H9 (cell line): ENCODE measurements at regions not wholly inside any gene's neighbourhood (a gene's known extent, or its start where the extent isn't known, plus 50 kb on each side); places are given as distances from the start of the nearest gene placed in this dataset.

Experiments used
- DNase-seq: peaks from one replicate; pipeline ENCODE4 v3.0.0-alpha.2; 2017
- H2AFZ ChIP-seq: one replicate; pipeline ENCODE4 v1.6.1; 2013; ENCODE audit warnings: mild to moderate bottlenecking, low read length, control low read depth, moderate library complexity
- H2AK5ac ChIP-seq: 2 replicates; pipeline ENCODE4 v1.6.1; 2013; ENCODE audit warnings: low read length, control low read depth, mixed read lengths; ENCODE audit not compliant: insufficient read length
- H2BK120ac ChIP-seq: one replicate; pipeline ENCODE4 v1.6.1; 2013; ENCODE audit warnings: low read depth, mild to moderate bottlenecking, low read length, control low read depth, inconsistent platforms; ENCODE audit not compliant: poor library complexity, severe bottlenecking
- H2BK12ac ChIP-seq: 2 replicates; pipeline ENCODE4 v1.6.1; 2013; ENCODE audit warnings: low read length, control low read depth, mixed read lengths, low read depth; ENCODE audit not compliant: insufficient read length
- H2BK15ac ChIP-seq: 2 replicates; pipeline ENCODE4 v1.6.1; 2013; ENCODE audit warnings: low read depth, low read length, control low read depth
- H2BK20ac ChIP-seq: one replicate; pipeline ENCODE4 v1.6.1; 2013; ENCODE audit warnings: low read depth, mild to moderate bottlenecking, low read length, control low read depth, inconsistent platforms; ENCODE audit not compliant: poor library complexity, severe bottlenecking
- H2BK5ac ChIP-seq: 2 replicates; pipeline ENCODE4 v1.6.1; 2013; ENCODE audit warnings: low read length, control low read depth, mixed read lengths; ENCODE audit not compliant: insufficient read length
- H3K14ac ChIP-seq: 2 replicates; pipeline ENCODE4 v1.6.1; 2013; ENCODE audit warnings: low read length, control low read depth; ENCODE audit not compliant: insufficient read depth
- H3K18ac ChIP-seq: 2 replicates; pipeline ENCODE4 v1.6.1; 2013; ENCODE audit warnings: low read depth, mild to moderate bottlenecking, mixed read lengths, low read length, control low read depth; ENCODE audit not compliant: insufficient read length
- H3K23ac ChIP-seq: 2 replicates; pipeline ENCODE4 v1.6.1; 2013; ENCODE audit warnings: low read length, control low read depth, mixed read lengths, low read depth; ENCODE audit not compliant: insufficient read length
- H3K23me2 ChIP-seq: 2 replicates; pipeline ENCODE4 v1.6.1; 2013; ENCODE audit warnings: low read depth, mild to moderate bottlenecking, mixed read lengths, low read length, control low read depth; ENCODE audit not compliant: insufficient read length, poor library complexity, severe bottlenecking
- H3K27ac ChIP-seq: 2 replicates; pipeline ENCODE4 v1.5.1; 2013; ENCODE audit warnings: low read length, control low read depth, mixed read lengths, low read depth; ENCODE audit not compliant: insufficient read length
- H3K27me3 ChIP-seq: 2 replicates; pipeline ENCODE4 v1.6.1; 2013; ENCODE audit warnings: low read length, control low read depth, inconsistent platforms; ENCODE audit not compliant: insufficient read depth
- H3K4ac ChIP-seq: 2 replicates; pipeline ENCODE4 v1.6.1; 2013; ENCODE audit warnings: low read depth, mild to moderate bottlenecking, control low read depth, inconsistent platforms, low read length, moderate library complexity
- H3K4me1 ChIP-seq: 2 replicates; pipeline ENCODE4 v1.6.1; 2013; ENCODE audit warnings: low read length, control low read depth, inconsistent platforms; ENCODE audit not compliant: insufficient read depth
- H3K4me2 ChIP-seq: 2 replicates; pipeline ENCODE4 v1.6.1; 2013; ENCODE audit warnings: low read length, control low read depth, mixed read lengths; ENCODE audit not compliant: insufficient read length, insufficient read depth
- H3K56ac ChIP-seq: 2 replicates; pipeline ENCODE4 v1.6.1; 2013; ENCODE audit warnings: low read depth, mild to moderate bottlenecking, mixed read lengths, low read length, control low read depth; ENCODE audit not compliant: insufficient read length
- H3K79me1 ChIP-seq: 2 replicates; pipeline ENCODE4 v1.6.1; 2013; ENCODE audit warnings: low read depth, mild to moderate bottlenecking, moderate library complexity, low read length, control low read depth, inconsistent platforms; ENCODE audit not compliant: insufficient read depth, poor library complexity, severe bottlenecking
- H3K79me2 ChIP-seq: 2 replicates; pipeline ENCODE4 v1.6.1; 2013; ENCODE audit warnings: low read length, control low read depth, inconsistent platforms; ENCODE audit not compliant: insufficient read depth
- H3K9ac ChIP-seq: 2 replicates; pipeline ENCODE4 v1.6.1; 2013; ENCODE audit warnings: low read length, control low read depth, mixed read lengths; ENCODE audit not compliant: insufficient read length; ENCODE audit errors: extremely low read depth
- H3K9me3 ChIP-seq: one replicate; pipeline ENCODE4 v1.6.1; 2013; ENCODE audit warnings: low read depth, low read length, inconsistent platforms; ENCODE audit not compliant: control insufficient read depth
- H3T11ph ChIP-seq: one replicate; pipeline ENCODE4 v1.6.1; 2013; ENCODE audit warnings: mild to moderate bottlenecking, low read length, control low read depth, inconsistent platforms
- H4K20me1 ChIP-seq: one replicate; pipeline ENCODE4 v1.6.1; 2013; ENCODE audit not compliant: control insufficient read depth, insufficient read length, insufficient read depth
- H4K5ac ChIP-seq: 2 replicates; pipeline ENCODE4 v1.6.1; 2013; ENCODE audit warnings: low read depth, mild to moderate bottlenecking, mixed read lengths, low read length, control low read depth; ENCODE audit not compliant: insufficient read length
- H4K8ac ChIP-seq: replicated peaks from 2 replicates; pipeline ENCODE4 v1.6.1; 2013; ENCODE audit warnings: low read length, control low read depth, mixed read lengths, low read depth; ENCODE audit not compliant: insufficient read length
- H4K91ac ChIP-seq: 2 replicates; pipeline ENCODE4 v1.6.1; 2013; ENCODE audit warnings: low read depth, mild to moderate bottlenecking, moderate library complexity, mixed read lengths, low read length, control low read depth; ENCODE audit not compliant: insufficient read length
- H3K27ac Mint-ChIP-seq, 3 experiments: 2 replicates in 2 of 3; 3 replicates in 1 of 3; pipeline ENCODE4 v1.8.0; 2020 to 2021; ENCODE audit warnings: mixed read lengths in 3 of 3, mild to moderate bottlenecking in 1 of 3, moderate library complexity in 1 of 3
- H3K27me3 Mint-ChIP-seq: 2 replicates; pipeline ENCODE4 v1.8.0; 2021; ENCODE audit warnings: low read depth, mild to moderate bottlenecking, moderate library complexity, mixed read lengths
- H3K36me3 Mint-ChIP-seq, 3 experiments: 2 replicates in 2 of 3; 3 replicates in 1 of 3; pipeline ENCODE4 v1.8.0; 2020 to 2021; ENCODE audit warnings: low read depth in 3 of 3, mixed read lengths in 3 of 3; ENCODE audit not compliant: insufficient read depth in 1 of 3
- H3K4me1 Mint-ChIP-seq, 2 experiments: 2 replicates each; pipeline ENCODE4 v1.8.0; 2020; ENCODE audit warnings: mixed read lengths in 2 of 2
- H3K4me3 Mint-ChIP-seq, 2 experiments: 2 replicates in 1 of 2; 3 replicates in 1 of 2; pipeline ENCODE4 v1.8.0; 2020 to 2021; ENCODE audit warnings: mild to moderate bottlenecking in 2 of 2, mixed read lengths in 2 of 2, moderate library complexity in 1 of 2
- H3K9me3 Mint-ChIP-seq, 2 experiments: 2 replicates in 1 of 2; 3 replicates in 1 of 2; pipeline ENCODE4 v1.8.0; 2020; ENCODE audit warnings: mild to moderate bottlenecking in 2 of 2, mixed read lengths in 2 of 2, moderate library complexity in 1 of 2
- WGBS: extraction: QIAGEN DNeasy Blood & Tissue Kit; methylation state at CpG from one replicate; pipeline ENCODE4 v1.1.7; 2013; ENCODE audit warnings: missing lambda C conversion rate, low lambda C conversion rate, mixed read lengths; ENCODE audit not compliant: insufficient read length; ENCODE audit errors: extremely low coverage; 5-methylcytosine and 5-hydroxymethylcytosine counted together
- TF ChIP-seq, protein P1 (sequence below): fragments of 200-600 bp; sonication (generic); conservative IDR thresholded peaks from 3 replicates; pipeline ENCODE4 v1.8.0; 2021; ENCODE audit warnings: antibody characterized with exemption, mild to moderate bottlenecking

- H2BK12ac ChIP-seq: no peak overlapping the region
- no peak overlapping the region for H2BK15ac ChIP-seq
- H3K14ac ChIP-seq: no peak overlapping the region
- no peaks in the 10 kb centered on the region for H3K27me3 ChIP-seq
- H4K8ac ChIP-seq: no peak overlapping the region
- no peaks in the 10 kb centered on the region for H3K79me2 ChIP-seq
- no peak overlapping the region for H2BK120ac ChIP-seq
- H3K4me3 Mint-ChIP-seq: no peak overlapping the region
- no peak overlapping the region for H3K18ac ChIP-seq
- DNase-seq: no peak
- no peak overlapping the region for H2BK5ac ChIP-seq
- H3K36me3 Mint-ChIP-seq: peaks cover 6 to 17% (median 14%) of the 10 kb centered on the region in 3 experiments
- no peak overlapping the region for H3K27ac ChIP-seq
- no peaks in the 10 kb centered on the region for H3K23me2 ChIP-seq
- H2BK20ac ChIP-seq: no peak overlapping the region
- no peak overlapping the region for H2AFZ ChIP-seq
- no peak overlapping the region for H3K4me2 ChIP-seq
- H4K5ac ChIP-seq: no peak overlapping the region
- no peak overlapping the region for H3T11ph ChIP-seq
- no CpG with 5 or more reads among the region's 1 CpG for WGBS
- H3K9ac ChIP-seq: no peak overlapping the region
- H3K9me3 Mint-ChIP-seq: peaks cover 16 to 26% of the 10 kb centered on the region in 2 experiments
- no peaks in the 10 kb centered on the region for H3K27me3 Mint-ChIP-seq
- no peaks in the 10 kb centered on the region for H3K79me1 ChIP-seq
- no peak overlapping the region for H3K56ac ChIP-seq
- H4K20me1 ChIP-seq: no peaks in the 10 kb centered on the region
- TF ChIP-seq, protein P1, sequence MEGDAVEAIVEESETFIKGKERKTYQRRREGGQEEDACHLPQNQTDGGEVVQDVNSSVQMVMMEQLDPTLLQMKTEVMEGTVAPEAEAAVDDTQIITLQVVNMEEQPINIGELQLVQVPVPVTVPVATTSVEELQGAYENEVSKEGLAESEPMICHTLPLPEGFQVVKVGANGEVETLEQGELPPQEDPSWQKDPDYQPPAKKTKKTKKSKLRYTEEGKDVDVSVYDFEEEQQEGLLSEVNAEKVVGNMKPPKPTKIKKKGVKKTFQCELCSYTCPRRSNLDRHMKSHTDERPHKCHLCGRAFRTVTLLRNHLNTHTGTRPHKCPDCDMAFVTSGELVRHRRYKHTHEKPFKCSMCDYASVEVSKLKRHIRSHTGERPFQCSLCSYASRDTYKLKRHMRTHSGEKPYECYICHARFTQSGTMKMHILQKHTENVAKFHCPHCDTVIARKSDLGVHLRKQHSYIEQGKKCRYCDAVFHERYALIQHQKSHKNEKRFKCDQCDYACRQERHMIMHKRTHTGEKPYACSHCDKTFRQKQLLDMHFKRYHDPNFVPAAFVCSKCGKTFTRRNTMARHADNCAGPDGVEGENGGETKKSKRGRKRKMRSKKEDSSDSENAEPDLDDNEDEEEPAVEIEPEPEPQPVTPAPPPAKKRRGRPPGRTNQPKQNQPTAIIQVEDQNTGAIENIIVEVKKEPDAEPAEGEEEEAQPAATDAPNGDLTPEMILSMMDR: no peak
- H3K9me3 ChIP-seq: no peaks in the 10 kb centered on the region
- H4K91ac ChIP-seq: no peak overlapping the region
- no peak overlapping the region for H3K27ac Mint-ChIP-seq
- no peak overlapping the region for H3K4ac ChIP-seq
- no peak overlapping the region for H2AK5ac ChIP-seq
- H3K4me1 Mint-ChIP-seq: peaks cover 4 to 7% of the 10 kb centered on the region in 2 experiments
- no peaks in the 10 kb centered on the region for H3K4me1 ChIP-seq
- H3K23ac ChIP-seq: no peak overlapping the region
Measured at GRCh38 chr10:105868935-105869334, 1227.8 kb downstream of the SORCS3 start.
